ENCODE measurements at regions not wholly inside any gene's neighbourhood (a gene's known extent, or its start where the extent isn't known, plus 50 kb on each side); places are given as distances from the start of the nearest gene placed in this dataset.

DNA sequence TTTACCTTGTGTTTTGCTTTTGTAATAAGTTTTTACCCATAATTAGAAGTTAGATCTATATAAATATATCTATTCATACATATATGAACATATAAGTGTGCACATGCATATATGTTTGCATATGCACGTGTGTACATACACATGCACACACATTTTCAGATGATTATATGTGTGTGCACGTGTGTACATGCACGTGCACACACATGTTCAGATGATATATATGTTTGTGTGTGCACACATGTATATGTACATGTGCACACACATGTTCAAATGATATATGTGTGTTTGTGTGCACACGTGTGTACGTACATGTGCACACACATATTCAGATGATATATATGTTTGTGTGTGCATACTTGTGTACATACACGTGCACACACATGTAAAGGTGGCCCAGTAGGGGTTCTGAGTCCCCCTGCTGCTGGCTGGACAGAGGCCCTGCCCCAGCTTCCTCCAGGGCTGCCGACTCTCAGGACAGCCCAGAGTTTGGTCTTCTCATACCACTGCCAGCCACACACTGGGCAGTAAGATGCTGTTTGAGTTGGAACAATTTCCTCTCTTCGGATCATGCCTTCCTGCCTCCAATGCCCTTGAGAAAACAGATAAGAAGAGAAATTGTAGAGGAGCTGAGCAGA, 252.3 kb upstream of the PPP2R2D start:
- H3K4me1 ChIP-seq = no peaks in the 10 kb centered on the region
- H3K27me3 ChIP-seq = peaks cover 0 to 33% of the 10 kb centered on the region in 2 donors
- no peak overlapping the region for H3K4me3 ChIP-seq
- DNase-seq (ENCODE audit: low spot score in 2 of 2) = no peak
- no peak for TF ChIP-seq POLR2A (IDR thresholded peaks at IDR 0.05)
- TF ChIP-seq, protein P1, sequence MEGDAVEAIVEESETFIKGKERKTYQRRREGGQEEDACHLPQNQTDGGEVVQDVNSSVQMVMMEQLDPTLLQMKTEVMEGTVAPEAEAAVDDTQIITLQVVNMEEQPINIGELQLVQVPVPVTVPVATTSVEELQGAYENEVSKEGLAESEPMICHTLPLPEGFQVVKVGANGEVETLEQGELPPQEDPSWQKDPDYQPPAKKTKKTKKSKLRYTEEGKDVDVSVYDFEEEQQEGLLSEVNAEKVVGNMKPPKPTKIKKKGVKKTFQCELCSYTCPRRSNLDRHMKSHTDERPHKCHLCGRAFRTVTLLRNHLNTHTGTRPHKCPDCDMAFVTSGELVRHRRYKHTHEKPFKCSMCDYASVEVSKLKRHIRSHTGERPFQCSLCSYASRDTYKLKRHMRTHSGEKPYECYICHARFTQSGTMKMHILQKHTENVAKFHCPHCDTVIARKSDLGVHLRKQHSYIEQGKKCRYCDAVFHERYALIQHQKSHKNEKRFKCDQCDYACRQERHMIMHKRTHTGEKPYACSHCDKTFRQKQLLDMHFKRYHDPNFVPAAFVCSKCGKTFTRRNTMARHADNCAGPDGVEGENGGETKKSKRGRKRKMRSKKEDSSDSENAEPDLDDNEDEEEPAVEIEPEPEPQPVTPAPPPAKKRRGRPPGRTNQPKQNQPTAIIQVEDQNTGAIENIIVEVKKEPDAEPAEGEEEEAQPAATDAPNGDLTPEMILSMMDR (IDR thresholded peaks at IDR 0.05) = no peak
- no peak for TF ChIP-seq POLR2AphosphoS5 (IDR thresholded peaks at IDR 0.05)
- H3K27ac ChIP-seq = no peak overlapping the region
- intact Hi-C loops (cut with DNase I; ENCODE audit: low total_unique reads) = no loop called here
- H3K9me3 ChIP-seq = no peaks in the 10 kb centered on the region
- H3K36me3 ChIP-seq = no peaks in the 10 kb centered on the region

DNA sequence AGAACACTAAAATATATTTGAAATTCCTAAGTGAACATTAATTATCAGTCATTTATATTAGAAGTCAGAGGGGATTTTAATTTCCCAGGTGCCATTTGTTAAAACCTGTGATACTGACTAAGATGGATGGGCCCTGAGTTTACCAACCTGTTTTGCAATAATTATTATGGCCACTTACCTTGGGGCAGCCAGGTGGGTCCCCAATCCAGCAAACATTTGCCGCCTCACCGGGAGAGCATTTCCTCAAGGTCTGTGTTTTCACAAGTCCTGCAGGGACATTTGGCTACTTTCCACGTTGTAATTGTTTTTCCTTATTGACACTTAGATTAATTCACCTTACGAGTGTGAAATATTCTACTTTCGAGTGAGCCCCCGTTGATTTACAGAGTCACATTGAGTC, 251.2 kb upstream of the PPP2R2D start:
- Histone ChIP-seq H3K4me1 (no peaks in the 10 kb centered on the region), H3K27ac (no peak overlapping the region), H3K9me3 (no peaks in the 10 kb centered on the region), H3K36me3 (no peaks in the 10 kb centered on the region), H3K27me3 (peaks cover 0 to 33% of the 10 kb centered on the region in 2 donors), H3K4me3 (no peak overlapping the region)
- TF ChIP-seq, protein P1 (IDR thresholded peaks at IDR 0.05) = no peak
- TF ChIP-seq POLR2AphosphoS5 (IDR thresholded peaks at IDR 0.05) (no peak), POLR2A (IDR thresholded peaks at IDR 0.05) (no peak)
- DNase-seq (ENCODE audit: low spot score in 2 of 2) = no peak
- intact Hi-C loops (cut with DNase I; ENCODE audit: low total_unique reads) = loop anchor here (5.0 kb wide), 1 partner anchor 57 kb away; no protein-coding TSS in a partner anchor

DNA sequence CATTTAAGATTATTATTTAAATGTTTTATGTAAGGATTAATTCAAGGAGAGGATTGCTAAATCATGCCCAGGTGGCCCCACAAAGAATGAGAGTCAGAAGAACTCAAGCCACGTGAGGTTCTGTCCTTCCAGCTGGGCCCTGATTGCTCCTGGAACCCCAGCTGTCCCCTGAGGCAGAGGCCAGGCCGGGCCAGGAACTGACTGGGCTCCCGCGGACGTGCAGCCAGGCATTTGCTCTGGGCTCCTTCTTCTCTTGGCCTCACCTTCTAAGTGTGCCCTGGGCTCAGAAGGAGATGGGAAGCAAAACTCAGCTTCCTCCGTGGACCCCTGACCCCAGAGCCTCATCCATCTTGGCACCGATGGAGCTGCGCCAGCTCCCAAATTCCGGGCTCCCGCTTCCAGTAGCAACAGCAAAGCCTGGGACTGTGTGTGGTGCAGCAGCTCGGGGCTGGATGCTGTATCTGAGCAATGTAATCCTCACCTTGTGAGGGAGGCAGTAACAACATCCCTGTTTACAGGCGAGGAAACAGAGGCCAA, 250.6 kb upstream of the PPP2R2D start:
- Histone ChIP-seq H3K4me1 (no peaks in the 10 kb centered on the region), H3K27me3 (peaks cover 0 to 33% of the 10 kb centered on the region in 2 donors), H3K27ac (no peak overlapping the region), H3K4me3 (no peak overlapping the region), H3K36me3 (no peaks in the 10 kb centered on the region), H3K9me3 (no peaks in the 10 kb centered on the region)
- TF ChIP-seq, protein P1 (IDR thresholded peaks at IDR 0.05) = no peak
- no peak for TF ChIP-seq POLR2AphosphoS5 (IDR thresholded peaks at IDR 0.05)
- no peak for TF ChIP-seq POLR2A (IDR thresholded peaks at IDR 0.05)
- no peak for DNase-seq (ENCODE audit: low spot score in 2 of 2)
- intact Hi-C loops (cut with DNase I; ENCODE audit: low total_unique reads) = loop anchor here (5.0 kb wide), 1 partner anchor 58 kb away; no protein-coding TSS in a partner anchor

DNA sequence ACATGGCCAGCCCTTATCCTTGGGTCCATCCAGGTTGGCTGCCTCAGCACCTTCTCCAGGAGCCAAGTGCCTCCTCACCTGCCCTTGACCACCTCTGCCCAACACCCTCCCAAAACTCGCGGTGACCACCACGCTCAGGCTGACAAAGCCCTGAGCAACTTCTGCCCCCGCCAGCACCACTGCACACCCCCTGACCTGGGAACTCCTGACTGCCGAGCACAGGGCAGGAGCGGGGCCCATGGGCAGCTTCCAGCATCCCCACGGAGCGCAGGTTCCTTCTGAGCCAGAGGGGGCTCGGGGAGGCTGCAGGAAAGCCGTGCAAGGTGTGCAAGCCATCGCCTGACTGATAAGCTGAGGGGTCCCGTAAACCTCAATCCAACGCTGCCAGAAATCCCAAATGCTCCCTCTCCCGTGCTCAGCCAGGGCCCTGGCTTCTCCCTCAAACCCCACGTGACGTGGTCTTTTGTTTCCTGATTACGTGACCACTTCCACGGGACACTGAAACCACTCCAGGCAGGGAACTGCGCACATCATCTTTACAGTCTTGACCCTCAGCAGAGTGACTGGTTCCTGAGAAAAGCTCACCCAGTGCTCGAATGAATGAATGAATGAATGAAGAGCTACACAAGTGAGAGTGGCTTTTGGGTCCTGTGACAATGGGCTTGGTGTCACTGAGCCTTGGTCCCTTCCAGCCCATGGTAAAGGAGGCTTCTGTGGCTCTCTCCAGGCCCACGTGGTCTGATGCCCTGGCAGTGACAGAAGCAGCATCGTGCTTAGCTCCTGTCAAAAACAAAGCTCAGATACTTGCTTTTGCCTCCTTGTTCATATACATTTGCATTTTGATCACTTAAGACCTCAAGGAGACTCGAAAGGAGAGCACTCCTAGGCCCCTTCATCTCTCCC, 249.8 kb upstream of the PPP2R2D start:
- Histone ChIP-seq H3K36me3 (no peaks in the 10 kb centered on the region), H3K4me1 (no peaks in the 10 kb centered on the region), H3K27ac (no peak overlapping the region), H3K27me3 (peaks cover 0 to 30% of the 10 kb centered on the region in 2 donors), H3K4me3 (no peak overlapping the region), H3K9me3 (no peaks in the 10 kb centered on the region)
- TF ChIP-seq POLR2AphosphoS5 (IDR thresholded peaks at IDR 0.05) (no peak), POLR2A (IDR thresholded peaks at IDR 0.05) (no peak)
- TF ChIP-seq, protein P1 (IDR thresholded peaks at IDR 0.05) = no peak
- DNase-seq (ENCODE audit: low spot score in 2 of 2) = no peak
- intact Hi-C loops (cut with DNase I; ENCODE audit: low total_unique reads) = loop anchor here (5.0 kb wide), 1 partner anchor 59 kb away; no protein-coding TSS in a partner anchor
